ENCODE measurements at regions not wholly inside any gene's neighbourhood (a gene's known extent, or its start where the extent isn't known, plus 50 kb on each side); places are given as distances from the start of the nearest gene placed in this dataset.

GRCh38 chr14:100658181-100658886 lies 68.4 kb upstream of the DLK1 start:
- DNase-seq (ENCODE audit: low spot score): no peak

- no peak for DNase-seq (ENCODE audit: low spot score)
Observed at GRCh38 chr14:100659345-100660001, 67.2 kb upstream of the DLK1 start.

- DNase-seq (ENCODE audit: low spot score): no peak
Observed at GRCh38 chr14:100660498-100660881, 66.2 kb upstream of the DLK1 start.

- DNase-seq (ENCODE audit: low spot score): peak; percentile 36
Observed at GRCh38 chr14:100660882-100661635, 65.6 kb upstream of the DLK1 start.

GRCh38 chr14:100662879-100663760 lies 63.6 kb upstream of the DLK1 start:
- DNase-seq (ENCODE audit: low spot score): peak; percentile 74

GRCh38 chr14:100663761-100664052 lies 63.0 kb upstream of the DLK1 start:
- DNase-seq (ENCODE audit: low spot score): no peak

GRCh38 chr14:100664231-100664630 lies 62.5 kb upstream of the DLK1 start:
- no peak for DNase-seq (ENCODE audit: low spot score)

- no peak for DNase-seq (ENCODE audit: low spot score)
Observed at GRCh38 chr14:100664841-100665510, 61.7 kb upstream of the DLK1 start.

GRCh38 chr14:100665511-100666032 lies 61.1 kb upstream of the DLK1 start:
- DNase-seq (ENCODE audit: low spot score): peak; percentile 57

- no peak for DNase-seq (ENCODE audit: low spot score)
Observed at GRCh38 chr14:100666403-100666802, 60.3 kb upstream of the DLK1 start.

GRCh38 chr14:100666851-100667250 lies 59.8 kb upstream of the DLK1 start:
- DNase-seq (ENCODE audit: low spot score): no peak

GRCh38 chr14:100667656-100668055 lies 59.0 kb upstream of the DLK1 start:
- DNase-seq (ENCODE audit: low spot score): no peak

GRCh38 chr14:100668352-100668751 lies 58.3 kb upstream of the DLK1 start:
- no peak for DNase-seq (ENCODE audit: low spot score)

- DNase-seq (ENCODE audit: low spot score): no peak
Observed at GRCh38 chr14:100669011-100669412, 57.7 kb upstream of the DLK1 start.

- peak; percentile 30 for DNase-seq (ENCODE audit: low spot score)
Observed at GRCh38 chr14:100669468-100669867, 57.2 kb upstream of the DLK1 start.

GRCh38 chr14:100670017-100670752 lies 56.5 kb upstream of the DLK1 start:
- DNase-seq (ENCODE audit: low spot score): no peak

- DNase-seq (ENCODE audit: low spot score): no peak
Observed at GRCh38 chr14:100670753-100671049, 56.0 kb upstream of the DLK1 start.

- DNase-seq (ENCODE audit: low spot score): no peak
Observed at GRCh38 chr14:100671386-100671901, 55.2 kb upstream of the DLK1 start.

GRCh38 chr14:100671906-100672305 lies 54.8 kb upstream of the DLK1 start:
- no peak for DNase-seq (ENCODE audit: low spot score)

- DNase-seq (ENCODE audit: low spot score): no peak
Observed at GRCh38 chr14:100673085-100673806, 53.4 kb upstream of the DLK1 start.
